Adrenal gland (tissue), 5 donors: ENCODE measurements at regions not wholly inside any gene's neighbourhood (a gene's known extent, or its start where the extent isn't known, plus 50 kb on each side); places are given as distances from the start of the nearest gene placed in this dataset.
"Not testable (repeated sequence)": the region's sequence is repeated elsewhere in the genome, so short reads cannot be mapped to it uniquely, and the experiment has no call there.

Experiments
- CTCF ChIP-seq, 6 experiments: fragments of 450-650 bp in 4 of 6; fragments of 200-600 bp in 2 of 6; sonication (generic) in 1 of 6; IDR thresholded peaks; 1 replicate in 5 of 6; 2 replicates in 1 of 6; pipeline versions ENCODE4 v1.5.1 to v1.8.0; 2016 to 2021; ENCODE audit warnings: antibody characterized with exemption in 6 of 6, mild to moderate bottlenecking in 2 of 6, moderate library complexity in 1 of 6
- POLR2A ChIP-seq, 2 donors: fragments of 450-650 bp; IDR thresholded peaks; one replicate each; pipeline ENCODE4 v1.6.1; 2017; ENCODE audit warnings: antibody characterized with exemption in 2 of 2, mild to moderate bottlenecking in 2 of 2, moderate library complexity in 1 of 2
- donor health status: DM: no; HTN: no; CAD: no.

DNA sequence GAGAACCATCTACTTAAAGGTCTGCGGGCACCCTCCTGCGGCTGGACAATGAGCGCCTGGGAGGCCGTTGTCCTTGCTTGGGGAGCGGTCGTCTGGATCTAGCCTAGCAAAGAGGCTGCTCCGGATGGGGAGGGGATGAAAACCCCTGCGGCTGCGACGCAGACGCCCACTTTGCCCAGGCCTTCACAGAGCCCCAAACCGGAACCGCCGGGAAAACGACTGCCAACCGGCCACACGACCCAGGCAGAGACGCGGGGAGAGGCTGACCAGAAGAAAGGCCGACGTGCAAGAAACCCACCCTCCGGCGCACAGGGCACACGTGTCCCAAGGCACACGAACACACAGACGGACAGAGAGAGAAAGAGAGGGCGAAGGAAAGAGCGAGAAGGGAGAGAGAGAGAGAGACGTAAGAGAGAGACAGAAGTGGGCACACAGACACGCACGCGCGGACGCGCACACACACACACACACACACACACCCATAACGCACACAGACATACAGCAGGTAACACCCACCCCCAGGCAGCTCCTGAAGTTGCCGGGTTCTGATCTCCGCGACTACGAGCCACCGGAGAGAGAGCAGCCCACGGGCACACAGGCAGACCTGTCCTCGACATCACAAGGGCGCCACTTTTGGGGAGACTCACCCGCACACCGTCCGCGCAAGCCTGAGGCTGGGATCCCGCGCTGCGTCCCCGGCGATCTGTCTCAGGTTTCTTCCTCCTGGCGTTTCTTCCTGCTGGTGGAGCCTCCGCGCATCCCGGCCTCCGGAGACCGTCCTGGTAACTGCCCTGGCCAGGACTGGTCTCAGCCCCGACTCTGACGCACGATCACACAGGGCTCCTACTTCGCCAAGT lies 1173.6 kb upstream of the PCDH10 start:
- not testable (repeated sequence) for TF ChIP-seq CTCF, POLR2A (IDR thresholded peaks at IDR 0.05)
